IPS DF 6.9 (cell line): ENCODE measurements at regions not wholly inside any gene's neighbourhood (a gene's known extent, or its start where the extent isn't known, plus 50 kb on each side); places are given as distances from the start of the nearest gene placed in this dataset.

Source experiments
- DNase-seq: peaks from one replicate; pipeline ENCODE4 v3.0.0-alpha.2; 2013; ENCODE audit warnings: low read depth, low spot score
- H3K27ac ChIP-seq: one replicate; pipeline ENCODE4 v1.5.1; 2013; ENCODE audit warnings: low read length, control low read depth
- H3K27me3 ChIP-seq: 2 replicates; pipeline ENCODE4 v1.6.1; 2013; ENCODE audit warnings: mild to moderate bottlenecking, low read length; ENCODE audit not compliant: control insufficient read depth, insufficient read depth
- H3K36me3 ChIP-seq: 2 replicates; pipeline ENCODE4 v1.6.1; 2013; ENCODE audit warnings: low read length; ENCODE audit not compliant: control insufficient read depth, insufficient read depth
- H3K4me1 ChIP-seq: 2 replicates; pipeline ENCODE4 v1.6.1; 2013; ENCODE audit warnings: low read length; ENCODE audit not compliant: control insufficient read depth, insufficient read depth
- H3K4me3 ChIP-seq: 2 replicates; pipeline ENCODE4 v1.5.1; 2013; ENCODE audit warnings: mild to moderate bottlenecking, low read length
- H3K9me3 ChIP-seq: 2 replicates; pipeline ENCODE4 v1.6.1; 2013; ENCODE audit warnings: low read length, inconsistent platforms; ENCODE audit not compliant: control insufficient read depth, insufficient read depth
- WGBS: extraction: QIAGEN DNeasy Blood & Tissue Kit; methylation state at CpG from one replicate; pipeline ENCODE4 v1.1.7; 2013; ENCODE audit warnings: mixed read lengths, missing lambda C conversion rate; ENCODE audit not compliant: insufficient read length, insufficient coverage; 5-methylcytosine and 5-hydroxymethylcytosine counted together

GRCh38 chr11:130649801-130650200 lies 201.4 kb downstream of the ADAMTS15 start:
- no peak for DNase-seq
- no peaks in the 10 kb centered on the region for H3K36me3 ChIP-seq
- no peaks in the 10 kb centered on the region for H3K9me3 ChIP-seq
- H3K4me1 ChIP-seq = peaks cover 2% of the 10 kb centered on the region
- H3K27ac ChIP-seq = no peak overlapping the region
- no peak overlapping the region for H3K4me3 ChIP-seq
- WGBS = no CpG with 5 or more reads among the region's 3 CpGs
- H3K27me3 ChIP-seq = no peaks in the 10 kb centered on the region

GRCh38 chr11:130650456-130651030 lies 202.1 kb downstream of the ADAMTS15 start:
- Histone ChIP-seq H3K4me3 (no peak overlapping the region), H3K4me1 (peaks cover 2% of the 10 kb centered on the region), H3K9me3 (no peaks in the 10 kb centered on the region), H3K27ac (no peak overlapping the region), H3K27me3 (no peaks in the 10 kb centered on the region), H3K36me3 (no peaks in the 10 kb centered on the region)
- no CpG with 5 or more reads among the region's 8 CpGs for WGBS
- no peak for DNase-seq

GRCh38 chr11:130651066-130651855 lies 202.8 kb downstream of the ADAMTS15 start:
- H3K4me1 ChIP-seq = peaks cover 2% of the 10 kb centered on the region
- no CpG with 5 or more reads among the region's 9 CpGs for WGBS
- H3K27ac ChIP-seq = no peak overlapping the region
- no peak overlapping the region for H3K4me3 ChIP-seq
- H3K9me3 ChIP-seq = no peaks in the 10 kb centered on the region
- H3K36me3 ChIP-seq = no peaks in the 10 kb centered on the region
- no peak for DNase-seq
- H3K27me3 ChIP-seq = no peaks in the 10 kb centered on the region

GRCh38 chr11:130652671-130653335 lies 204.4 kb downstream of the ADAMTS15 start:
- WGBS = no CpG with 5 or more reads among the region's 3 CpGs
- Histone ChIP-seq H3K27me3 (no peaks in the 10 kb centered on the region), H3K4me3 (no peak overlapping the region), H3K27ac (no peak overlapping the region), H3K4me1 (peaks cover 2% of the 10 kb centered on the region), H3K36me3 (no peaks in the 10 kb centered on the region), H3K9me3 (no peaks in the 10 kb centered on the region)
- DNase-seq = no peak

GRCh38 chr11:130653838-130654636 lies 205.6 kb downstream of the ADAMTS15 start:
- no peak for DNase-seq
- peaks cover 2% of the 10 kb centered on the region for H3K4me1 ChIP-seq
- 100% methylated on average over 1 of the region's 5 CpGs for WGBS
- no peaks in the 10 kb centered on the region for H3K27me3 ChIP-seq
- H3K9me3 ChIP-seq = no peaks in the 10 kb centered on the region
- no peak overlapping the region for H3K27ac ChIP-seq
- no peak overlapping the region for H3K4me3 ChIP-seq
- H3K36me3 ChIP-seq = no peaks in the 10 kb centered on the region

- Histone ChIP-seq H3K27ac (no peak overlapping the region), H3K4me3 (no peak overlapping the region), H3K4me1 (peaks cover 2% of the 10 kb centered on the region), H3K9me3 (no peaks in the 10 kb centered on the region), H3K27me3 (no peaks in the 10 kb centered on the region), H3K36me3 (no peaks in the 10 kb centered on the region)
- WGBS = no CpG with 5 or more reads among the region's 2 CpGs
- DNase-seq = no peak
These were observed 206.9 kb downstream of the ADAMTS15 start for GRCh38 chr11:130655300-130655699.

- Histone ChIP-seq H3K4me3 (no peak overlapping the region), H3K27ac (no peak overlapping the region), H3K36me3 (no peaks in the 10 kb centered on the region), H3K9me3 (no peaks in the 10 kb centered on the region), H3K4me1 (no peaks in the 10 kb centered on the region), H3K27me3 (no peaks in the 10 kb centered on the region)
- DNase-seq = no peak
- WGBS = no CpG with 5 or more reads among the region's 1 CpG
These were observed 218.4 kb downstream of the ADAMTS15 start for GRCh38 chr11:130666781-130667251.

- WGBS = no CpG with 5 or more reads among the region's 2 CpGs
- H3K27ac ChIP-seq = no peak overlapping the region
- no peaks in the 10 kb centered on the region for H3K4me1 ChIP-seq
- no peak for DNase-seq
- no peaks in the 10 kb centered on the region for H3K27me3 ChIP-seq
- no peaks in the 10 kb centered on the region for H3K36me3 ChIP-seq
- no peaks in the 10 kb centered on the region for H3K9me3 ChIP-seq
- no peak overlapping the region for H3K4me3 ChIP-seq
These were observed 220.3 kb downstream of the ADAMTS15 start for GRCh38 chr11:130668751-130669150.

GRCh38 chr11:130670200-130670599 lies 221.8 kb downstream of the ADAMTS15 start:
- no peak overlapping the region for H3K4me3 ChIP-seq

More at GRCh38 chr11:130670200-130670599, 221.8 kb downstream of the ADAMTS15 start:
- H3K4me1 ChIP-seq = no peaks in the 10 kb centered on the region
- H3K36me3 ChIP-seq = no peaks in the 10 kb centered on the region
- H3K27ac ChIP-seq = no peak overlapping the region
- no CpG with 5 or more reads among the region's 6 CpGs for WGBS
- H3K9me3 ChIP-seq = no peaks in the 10 kb centered on the region
- no peak for DNase-seq
- H3K27me3 ChIP-seq = no peaks in the 10 kb centered on the region
